HEK293 (cell line): ENCODE measurements at regions not wholly inside any gene's neighbourhood (a gene's known extent, or its start where the extent isn't known, plus 50 kb on each side); places are given as distances from the start of the nearest gene placed in this dataset.
"Not testable (repeated sequence)": the region's sequence is repeated elsewhere in the genome, so short reads cannot be mapped to it uniquely, and the experiment has no call there.

Experiments used
- CTCF ChIA-PET: fragments of 350-600 bp; formaldehyde crosslinking; extraction: SDS; loops from one replicate; lab custom pipeline; 2021; ENCODE audit warnings: antibody characterized with exemption; lab: Yijun Ruan, JAX
- POLR2A ChIA-PET: fragments of 300-600 bp; formaldehyde crosslinking; extraction: SDS; loops from one replicate; lab custom pipeline; 2020; ENCODE audit warnings: antibody characterized with exemption, inconsistent platforms; lab: Yijun Ruan, JAX
- H3K27ac ChIP-seq: fragments of 200-500 bp; sonication (Bioruptor generic); 2 replicates; pipeline ENCODE4 v1.5.1; 2014; ENCODE audit warnings: low read depth, low read length, control low read depth, inconsistent platforms; ENCODE audit errors: extremely low read depth
- H3K36me3 ChIP-seq, 2 experiments: fragments of 200-500 bp in 1 of 2; sonication (Bioruptor generic) in 1 of 2; 1 replicate in 1 of 2; 2 replicates in 1 of 2; pipeline ENCODE4 v1.5.1; 2014 to 2017; ENCODE audit warnings: inconsistent platforms in 2 of 2, low read length in 2 of 2; ENCODE audit not compliant: control insufficient read depth in 2 of 2, insufficient read depth in 1 of 2
- H3K4me1 ChIP-seq: fragments of 200-500 bp; sonication (Bioruptor generic); 2 replicates; pipeline ENCODE4 v1.5.1; 2014; ENCODE audit warnings: mild to moderate bottlenecking, low read length, inconsistent platforms; ENCODE audit not compliant: control insufficient read depth, insufficient read depth
- H3K4me3 ChIP-seq: 2 replicates; pipeline ENCODE4 v1.5.1; 2011; ENCODE audit warnings: low read depth, mild to moderate bottlenecking, control low read depth, low read length, moderate library complexity
- H3K9me3 ChIP-seq: fragments of 200-500 bp; sonication (Bioruptor generic); 2 replicates; pipeline ENCODE4 v1.5.1; 2014; ENCODE audit warnings: low read depth, low read length, inconsistent platforms; ENCODE audit not compliant: control insufficient read depth, insufficient read depth
- ATF2 ChIP-seq: fragments of 450-650 bp; formaldehyde crosslinking; IDR thresholded peaks from 2 replicates; pipeline ENCODE4 v1.5.1; 2016; ENCODE audit warnings: missing biosample characterization, missing genetic modification characterization, low read depth
- HOXA7 ChIP-seq: sonication (generic); formaldehyde crosslinking; IDR thresholded peaks from 2 replicates; pipeline ENCODE4 v1.8.1; 2022; ENCODE audit warnings: missing genetic modification reagents, borderline replicate concordance
- ZBTB49 ChIP-seq: fragments of 450-650 bp; formaldehyde crosslinking; IDR thresholded peaks from 2 replicates; pipeline ENCODE4 v1.5.1; 2016; ENCODE audit warnings: missing biosample characterization, missing genetic modification characterization, low read depth
- ZNF146 ChIP-seq: fragments of 450-650 bp; formaldehyde crosslinking; IDR thresholded peaks from 2 replicates; pipeline ENCODE4 v1.5.1; 2016; ENCODE audit warnings: missing biosample characterization, missing genetic modification characterization
- ZNF184 ChIP-seq: fragments of 450-650 bp; IDR thresholded peaks from 2 replicates; pipeline ENCODE4 v1.5.1; 2018; ENCODE audit warnings: missing biosample characterization, mild to moderate bottlenecking, missing genetic modification characterization
- ZNF354C ChIP-seq: fragments of 450-650 bp; formaldehyde crosslinking; IDR thresholded peaks from 2 replicates; pipeline ENCODE4 v1.5.1; 2016; ENCODE audit warnings: missing biosample characterization, missing genetic modification characterization, low read depth, borderline replicate concordance
- ZNF362 ChIP-seq: fragments of 450-650 bp; formaldehyde crosslinking; IDR thresholded peaks from 2 replicates; pipeline ENCODE4 v1.5.1; 2016; ENCODE audit warnings: missing biosample characterization, missing genetic modification characterization
- ZNF473 ChIP-seq: fragments of 450-650 bp; formaldehyde crosslinking; IDR thresholded peaks from 2 replicates; pipeline ENCODE4 v1.5.1; 2017; ENCODE audit warnings: missing biosample characterization, missing genetic modification characterization
- ZNF521 ChIP-seq: fragments of 450-650 bp; formaldehyde crosslinking; IDR thresholded peaks from 2 replicates; pipeline ENCODE4 v1.5.1; 2017; ENCODE audit warnings: missing biosample characterization, mild to moderate bottlenecking, missing genetic modification characterization
- ZNF548 ChIP-seq: fragments of 450-650 bp; formaldehyde crosslinking; IDR thresholded peaks from 2 replicates; pipeline ENCODE4 v1.5.1; 2016; ENCODE audit warnings: missing biosample characterization, missing genetic modification characterization
- ZNF585B ChIP-seq: fragments of 450-650 bp; formaldehyde crosslinking; IDR thresholded peaks from 2 replicates; pipeline ENCODE4 v1.5.1; 2016; ENCODE audit warnings: missing biosample characterization, missing genetic modification characterization
- ZNF639 ChIP-seq: fragments of 450-650 bp; formaldehyde crosslinking; IDR thresholded peaks from 2 replicates; pipeline ENCODE4 v1.5.1; 2016; ENCODE audit warnings: missing biosample characterization, missing genetic modification characterization
- ZNF654 ChIP-seq: fragments of 450-650 bp; formaldehyde crosslinking; IDR thresholded peaks from 2 replicates; pipeline ENCODE4 v1.5.1; 2016; ENCODE audit warnings: low read depth, missing biosample characterization, missing genetic modification characterization

- no peak for TF ChIP-seq ATF2 (tag by site-specific recombination)
- TF ChIP-seq ZNF473: no peak
Measured at GRCh38 chr20:40869218-40870147, 159.1 kb upstream of the TOP1 start (continued).

- ChIA-PET POLR2A (no interaction called here), CTCF (interaction anchor here (1.1 to 1.4 kb wide), 2 partner anchors 19 to 77 kb away, joined by 3 to 4 read pairs; no protein-coding TSS in a partner anchor)
- no peak for TF ChIP-seq ZNF354C (tag by site-specific recombination)
- no peak for TF ChIP-seq ZNF639
- TF ChIP-seq ZNF654: no peak
- Histone ChIP-seq H3K36me3 (no peaks in the 10 kb centered on the region), H3K9me3 (no peaks in the 10 kb centered on the region), H3K4me3 (no peak overlapping the region), H3K4me1 (no peaks in the 10 kb centered on the region), H3K27ac (no peak overlapping the region)
Measured at GRCh38 chr20:40875116-40876085, 153.2 kb upstream of the TOP1 start.

GRCh38 chr20:40878099-40878498 is 150.5 kb upstream of the TOP1 start:
- H3K36me3 ChIP-seq, POLR2A ChIA-PET, H3K9me3 ChIP-seq, H3K4me3 ChIP-seq, CTCF ChIA-PET, H3K27ac ChIP-seq, H3K4me1 ChIP-seq: not testable (repeated sequence)
- peak; percentile 91 for TF ChIP-seq ZNF146

GRCh38 chr20:40880063-40880728 is 148.4 kb upstream of the TOP1 start:
- Histone ChIP-seq H3K4me3 (no peak overlapping the region), H3K36me3 (no peaks in the 10 kb centered on the region), H3K4me1 (0 out of 2 replicates have a peak, but pooled peaks cover 2% of the 10 kb centered on the region), H3K27ac (no peak overlapping the region), H3K9me3 (no peaks in the 10 kb centered on the region)
- TF ChIP-seq ZNF362 (tag by site-specific recombination) (no peak), ZBTB49 (tag by site-specific recombination) (no peak), ZNF521 (no peak), ZNF585B (no peak), ZNF548 (no peak), HOXA7 (CRISPR knock-in tag) (no peak), ZNF184 (no peak)
- POLR2A ChIA-PET: no interaction called here
- CTCF ChIA-PET: interaction anchor here (0.6 to 1.9 kb wide), 4 partner anchors 13 to 29 kb away, joined by 3 to 5 read pairs (median 4); no protein-coding TSS in a partner anchor
